AML-193 (cell line): ENCODE measurements at regions not wholly inside any gene's neighbourhood (a gene's known extent, or its start where the extent isn't known, plus 50 kb on each side); places are given as distances from the start of the nearest gene placed in this dataset.
"Not testable (repeated sequence)": the region's sequence is repeated elsewhere in the genome, so short reads cannot be mapped to it uniquely, and the experiment has no call there.

Source experiments
- DNase-seq, 2 experiments: peaks; one replicate each; lab custom pipeline; 2025; lab: John Stamatoyannopoulos, UW

DNA sequence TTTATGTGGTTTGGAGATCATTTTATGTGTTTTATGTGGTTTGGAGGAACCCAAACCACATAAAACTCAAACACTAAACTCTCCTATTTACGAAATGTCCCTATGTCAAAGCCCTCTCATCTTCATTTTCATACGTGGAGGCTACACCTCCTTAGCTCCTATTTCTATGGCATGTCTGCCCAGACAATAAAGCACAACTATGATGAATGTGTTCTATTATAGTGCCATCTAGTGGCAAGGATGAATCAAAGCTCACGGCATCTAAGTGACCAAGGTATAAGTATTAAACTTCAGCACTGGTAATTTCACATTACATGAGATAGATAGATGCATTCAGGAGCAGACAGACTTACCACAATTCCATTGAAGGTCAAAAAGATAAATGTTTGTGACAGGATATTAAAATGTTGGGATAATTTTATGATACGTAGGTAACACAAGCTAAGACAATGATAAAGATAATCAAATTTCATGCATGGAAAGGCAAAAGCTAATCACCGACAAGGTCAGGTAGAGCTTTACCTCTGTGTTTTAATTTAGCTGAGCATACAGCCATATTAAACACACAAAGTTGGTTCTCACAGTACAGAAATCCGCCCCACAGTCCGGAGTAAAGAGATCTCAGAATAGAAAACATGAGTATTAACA, 130.6 kb upstream of the FHIT start:
- peak; percentile 68 to 73 for DNase-seq

DNA sequence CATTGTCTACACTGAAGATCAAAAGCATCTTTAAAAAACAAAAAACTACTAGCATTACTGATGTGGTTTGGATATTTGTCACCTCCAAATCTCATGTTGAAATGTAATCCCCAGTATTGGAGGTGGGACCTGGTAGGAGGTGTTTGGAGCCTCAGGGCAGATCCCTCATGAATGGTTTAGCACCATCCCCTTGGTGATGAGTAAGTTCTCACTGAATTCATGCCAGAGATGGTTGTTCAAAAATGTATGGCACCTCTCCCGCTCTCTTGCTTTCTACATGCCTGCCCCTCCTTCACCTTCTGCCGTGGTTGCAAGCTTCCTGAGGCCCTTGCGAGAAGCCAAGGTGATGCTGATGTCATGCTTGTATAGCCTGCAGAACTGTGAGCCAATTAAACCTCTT, 136.6 kb upstream of the FHIT start:
- no peak for DNase-seq

GRCh38 chr3:61393480-61393947, 142.3 kb upstream of the FHIT start:
- not testable (repeated sequence) for DNase-seq

DNA sequence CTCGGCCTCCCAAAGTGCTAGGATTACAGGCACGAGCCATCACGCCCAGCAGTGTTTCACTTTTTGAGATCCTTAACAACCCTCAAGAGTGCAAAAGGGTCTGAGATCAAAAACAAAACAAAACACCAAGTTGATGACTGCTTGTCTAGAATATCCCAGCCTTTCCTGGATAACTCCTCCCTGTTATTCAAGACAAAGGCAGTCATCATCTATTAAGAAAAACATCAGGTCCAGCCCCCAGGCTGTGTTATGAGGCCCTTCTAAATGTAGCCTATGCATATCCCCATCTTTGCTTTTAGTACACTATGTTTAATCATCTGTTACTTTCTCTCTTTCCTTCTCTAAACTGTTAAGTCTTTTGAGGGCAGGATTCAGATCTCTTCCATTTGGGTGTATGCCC, 150.1 kb upstream of the FHIT start:
- no peak for DNase-seq

DNA sequence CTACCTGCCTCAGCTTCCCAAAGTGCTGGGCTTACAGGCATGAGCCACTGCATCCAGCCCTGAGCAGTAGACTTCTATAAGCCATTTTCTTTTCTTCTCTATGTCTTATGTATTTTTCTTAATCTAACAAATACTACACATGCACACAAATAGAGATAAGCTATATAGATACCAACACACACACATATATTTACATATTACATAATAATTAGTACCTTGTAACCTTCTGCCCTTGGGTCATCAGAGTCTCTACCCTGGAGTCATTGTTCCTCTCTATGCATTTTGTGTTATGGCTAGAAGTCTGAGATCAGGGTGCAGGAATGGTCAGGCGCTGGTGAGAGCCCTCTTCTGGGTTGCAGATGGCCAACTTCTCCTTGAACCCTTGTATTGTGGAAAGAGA, 154.0 kb upstream of the PTPRG start:
- no peak for DNase-seq

DNA sequence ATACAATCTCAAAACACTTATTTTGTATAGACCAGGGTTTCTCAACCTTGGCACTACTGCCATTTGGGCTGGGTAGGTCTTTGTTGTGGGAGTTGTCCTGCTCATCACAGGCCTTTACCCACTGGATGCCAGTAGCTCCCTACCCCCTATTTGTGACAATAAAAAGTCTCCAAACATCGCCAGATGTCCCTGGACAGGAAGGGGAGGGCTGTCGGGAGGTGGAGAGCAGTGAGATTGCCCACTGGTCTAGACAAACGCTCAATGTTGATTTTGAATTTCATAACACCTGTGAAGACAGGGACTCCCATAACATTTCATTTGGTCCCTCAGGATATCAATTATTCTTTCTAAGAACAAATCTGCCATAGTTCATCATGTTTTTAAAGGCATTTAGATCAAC, 151.7 kb upstream of the PTPRG start:
- DNase-seq: no peak

DNA sequence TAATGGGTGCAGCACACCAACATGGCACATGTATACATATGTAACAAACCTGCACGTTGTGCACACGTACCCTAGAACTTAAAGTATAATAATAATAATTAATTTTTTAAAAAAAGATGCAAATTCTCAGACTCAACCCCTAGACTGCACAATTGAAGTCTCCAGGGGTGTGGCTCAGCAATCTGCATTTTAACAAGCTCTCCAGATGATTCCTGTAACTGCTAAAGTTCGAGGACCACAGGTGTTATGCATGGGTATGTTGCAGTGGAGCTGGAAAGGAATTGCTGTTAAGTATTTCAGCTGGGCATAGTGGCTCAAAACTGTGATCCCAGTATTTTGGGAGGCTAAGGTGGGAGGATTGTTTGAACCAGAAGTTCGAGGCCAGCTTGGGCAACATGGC, 151.0 kb upstream of the PTPRG start:
- DNase-seq: not testable (repeated sequence)

DNA sequence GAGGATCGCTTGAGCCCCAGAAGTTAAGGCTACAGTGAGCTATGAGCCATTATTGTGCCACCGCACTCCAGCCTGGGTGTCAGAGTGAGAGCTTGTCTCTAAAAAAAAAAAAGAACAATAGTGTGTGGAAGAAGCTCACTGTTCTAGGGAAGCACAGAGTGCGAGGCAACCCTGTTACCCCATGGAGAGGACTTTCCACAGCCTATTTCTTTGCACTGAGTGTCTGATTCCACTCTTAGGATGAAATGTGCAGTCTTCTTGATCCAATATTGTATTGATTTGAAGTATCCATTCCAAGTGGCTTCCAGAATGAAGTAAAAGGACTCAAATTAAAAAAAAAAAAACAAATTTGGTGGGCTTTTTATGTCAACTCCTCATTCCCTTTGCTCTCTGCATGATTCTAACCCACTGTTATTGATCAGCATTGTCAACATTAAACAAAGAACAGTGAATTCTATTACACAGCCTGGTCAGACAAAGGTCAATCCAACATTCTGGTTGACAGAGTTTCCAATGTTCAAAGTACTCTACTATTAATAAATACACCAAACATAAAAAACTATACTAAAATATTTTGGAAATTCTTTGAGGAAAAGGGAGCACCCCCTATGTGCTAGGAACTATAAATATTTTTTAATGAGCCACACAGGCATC, 150.2 kb upstream of the PTPRG start:
- DNase-seq: no peak

DNA sequence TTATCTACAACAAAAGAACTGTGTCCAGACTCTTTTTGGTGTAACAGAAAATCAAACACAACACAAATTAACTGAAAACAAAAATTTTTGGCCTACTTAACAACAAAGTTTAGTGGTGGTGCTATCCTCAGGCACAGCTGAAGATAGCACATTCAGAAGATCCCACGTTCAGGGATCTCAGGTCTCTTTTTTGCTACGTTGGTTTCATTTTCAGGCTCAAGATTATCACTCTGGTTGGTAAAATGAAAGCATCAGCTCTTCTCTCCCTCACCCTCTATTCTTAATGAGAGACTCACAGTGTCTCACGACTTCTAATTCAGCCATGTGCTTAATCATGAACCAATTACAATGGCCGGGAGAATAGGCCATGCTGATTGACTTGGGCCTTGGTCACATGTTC, 146.9 kb upstream of the PTPRG start:
- no peak for DNase-seq

DNA sequence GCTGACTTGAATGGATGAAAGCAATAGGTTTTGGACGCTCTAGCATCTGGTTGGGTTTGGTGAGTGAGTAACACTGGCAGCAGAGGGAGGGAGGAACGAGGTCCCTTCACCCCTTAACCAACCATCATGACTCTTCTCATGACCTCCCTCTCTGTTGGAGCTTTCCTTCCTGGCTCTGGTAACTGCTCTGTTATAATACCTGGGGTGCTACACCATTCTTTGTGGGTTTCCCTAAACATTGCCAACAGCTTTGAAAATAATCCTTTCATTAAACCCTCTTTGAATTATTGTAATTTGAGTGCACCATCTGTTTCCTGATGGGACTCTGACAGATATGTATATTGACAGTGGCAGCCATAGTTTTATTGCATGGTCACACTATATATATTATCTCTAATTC, 146.2 kb upstream of the PTPRG start:
- no peak for DNase-seq

DNA sequence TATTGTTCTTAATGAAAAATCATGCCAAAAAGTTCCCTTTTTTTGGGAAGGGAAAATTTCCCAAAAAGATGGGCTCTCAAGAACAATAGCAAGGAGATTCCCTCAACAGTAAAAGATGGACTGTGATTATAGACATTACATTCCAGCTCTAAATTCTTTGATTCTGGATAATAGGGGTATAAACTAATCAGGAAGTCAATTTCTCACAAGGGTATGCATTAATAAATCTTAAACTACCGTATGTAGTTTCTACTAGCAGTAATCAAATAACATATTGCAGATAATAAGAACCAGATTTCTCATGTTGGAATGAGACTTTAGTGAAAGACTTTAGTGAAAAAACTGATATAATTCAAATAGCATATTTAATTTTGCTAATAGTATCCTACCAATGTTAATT, 144.8 kb upstream of the PTPRG start:
- DNase-seq: no peak

- DNase-seq: no peak
These were observed 144.0 kb upstream of the PTPRG start for GRCh38 chr3:61417352-61417751.

- DNase-seq: no peak
These were observed 141.1 kb upstream of the PTPRG start for GRCh38 chr3:61420136-61420759.

DNA sequence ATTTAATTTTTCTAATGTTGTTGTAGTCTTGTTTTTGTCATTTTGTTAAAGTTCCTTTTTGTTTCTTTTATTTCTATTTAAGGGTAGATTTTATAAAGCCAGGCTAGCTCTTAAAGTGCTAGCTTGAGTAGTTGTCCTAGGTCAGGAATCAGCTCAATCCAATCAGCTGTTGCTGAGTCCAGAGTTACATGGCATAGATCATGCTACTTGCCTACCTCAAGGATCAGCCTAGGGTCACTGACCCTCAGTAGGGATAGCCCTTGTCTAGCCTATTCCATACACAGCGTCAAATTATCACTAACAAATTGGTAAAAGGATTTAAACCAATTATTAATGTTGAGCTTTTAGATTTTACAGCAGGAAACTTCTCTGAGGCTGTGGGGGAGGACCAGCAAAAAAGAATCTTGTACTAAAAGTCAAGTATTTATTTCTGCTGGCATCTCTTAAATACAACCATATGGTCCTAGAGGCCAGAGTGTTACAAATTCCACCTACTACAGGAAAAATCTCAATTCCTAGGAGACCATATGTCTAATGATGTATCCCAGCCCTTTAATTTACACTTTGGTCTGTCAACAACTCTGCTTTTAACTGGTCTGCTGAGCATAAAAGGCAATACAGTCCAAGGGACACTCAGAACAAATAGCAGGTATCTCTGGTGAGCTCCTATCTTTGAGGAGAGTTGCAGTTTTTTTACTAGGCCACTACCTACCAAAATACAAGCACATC, 138.3 kb upstream of the PTPRG start:
- DNase-seq: no peak

DNA sequence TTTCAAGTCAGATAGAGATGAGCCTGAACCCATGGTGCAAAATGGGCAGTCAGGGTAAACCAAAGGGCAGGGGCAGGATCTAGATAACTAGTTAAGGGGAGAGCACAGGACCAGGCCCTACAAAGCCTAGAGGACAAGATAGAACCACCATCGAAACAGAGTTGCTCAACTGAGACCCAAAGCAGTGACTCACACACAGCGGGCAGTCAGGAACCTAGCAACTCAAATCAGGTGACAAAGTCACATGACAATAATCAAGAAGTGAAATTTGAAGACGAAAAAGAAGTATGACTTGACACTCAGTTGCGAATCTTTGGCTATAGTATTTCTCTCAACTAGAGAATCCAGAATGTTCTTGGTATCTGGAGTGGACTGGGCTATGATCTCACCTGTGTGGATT, 136.0 kb upstream of the PTPRG start:
- DNase-seq: no peak

DNA sequence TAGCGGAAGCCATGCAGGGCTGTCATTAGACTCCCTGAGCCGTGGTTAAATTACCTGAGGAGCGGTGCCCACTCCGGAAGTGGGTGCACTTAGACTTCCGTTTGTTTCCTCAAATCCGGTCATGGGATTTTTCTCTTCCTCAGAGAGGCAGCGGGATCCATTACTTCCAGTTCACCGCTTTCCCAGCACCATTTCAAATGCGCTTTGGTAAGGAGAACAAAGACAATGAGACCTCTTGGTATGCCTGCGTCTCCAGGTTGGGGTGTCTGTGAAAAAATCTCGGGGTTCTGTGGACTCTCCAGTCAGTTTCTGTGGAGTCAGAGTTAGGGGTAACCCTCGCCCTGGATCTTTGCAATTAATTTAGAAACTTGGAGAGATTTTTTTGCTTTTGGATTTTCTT, 132.3 kb upstream of the PTPRG start:
- no peak for DNase-seq

DNA sequence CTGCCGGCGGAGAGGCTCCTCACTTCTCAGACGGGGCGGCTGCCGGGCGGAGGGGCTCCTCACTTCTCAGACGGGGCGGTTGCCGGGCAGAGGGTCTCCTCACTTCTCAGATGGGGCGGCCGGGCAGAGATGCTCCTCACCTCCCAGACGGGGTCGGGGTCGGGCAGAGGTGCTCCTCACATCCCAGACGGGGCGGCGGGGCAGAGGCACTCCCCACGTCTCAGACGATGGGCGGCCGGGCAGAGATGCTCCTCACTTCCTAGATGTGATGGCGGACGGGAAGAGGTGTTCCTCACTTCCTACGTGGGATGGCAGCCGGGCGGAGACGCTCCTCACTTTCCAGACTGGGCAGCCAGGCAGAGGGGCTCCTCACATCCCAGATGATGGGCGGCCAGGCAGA, 126.5 kb upstream of the PTPRG start:
- not testable (repeated sequence) for DNase-seq

GRCh38 chr3:61435361-61435760, 126.0 kb upstream of the PTPRG start:
- not testable (repeated sequence) for DNase-seq

- no peak for DNase-seq
These were observed 122.9 kb upstream of the PTPRG start for GRCh38 chr3:61438253-61439121.

DNA sequence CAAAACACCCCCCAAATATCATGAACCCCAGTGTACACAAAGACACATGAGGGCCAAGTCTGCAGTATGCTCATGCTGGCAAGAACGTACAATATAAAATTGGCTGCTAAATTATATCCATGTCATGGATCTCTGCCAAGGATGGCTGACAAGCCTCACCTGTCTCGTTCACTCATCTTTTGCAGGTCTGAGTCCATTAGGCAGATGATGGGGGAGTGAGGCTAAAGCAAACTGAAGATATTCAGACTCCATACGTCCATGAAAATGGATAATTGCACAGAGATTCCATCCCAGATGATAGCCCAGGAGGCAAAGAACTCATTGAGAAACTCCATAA, 122.3 kb upstream of the PTPRG start:
- DNase-seq: no peak

DNA sequence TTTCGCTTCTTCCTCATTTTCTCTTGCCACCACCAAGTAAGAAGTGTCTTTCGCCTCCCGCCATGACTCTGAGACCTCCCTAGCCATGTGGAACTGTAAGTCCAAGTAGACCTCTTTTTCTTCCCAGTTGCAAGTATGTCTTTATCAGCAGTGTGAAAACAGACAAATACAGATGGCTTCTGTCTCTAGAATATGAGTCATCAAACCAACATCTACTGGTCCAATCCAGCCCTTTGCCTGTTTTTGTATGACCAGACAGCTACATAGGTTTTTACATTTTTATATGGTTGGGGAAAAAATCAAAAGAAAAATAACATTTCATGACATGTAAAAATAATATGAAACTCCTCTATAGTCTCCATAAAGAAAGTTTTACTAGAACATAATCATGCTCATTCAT, 118.7 kb upstream of the PTPRG start:
- DNase-seq: no peak

- DNase-seq: no peak
These were observed 117.5 kb upstream of the PTPRG start for GRCh38 chr3:61443886-61444285.
